Fibroblast of skin of left biceps (primary cell): ENCODE measurements at regions not wholly inside any gene's neighbourhood (a gene's known extent, or its start where the extent isn't known, plus 50 kb on each side); places are given as distances from the start of the nearest gene placed in this dataset.
A peak's percentile ranks its signal among the peaks of the same experiment; 100 is the strongest.

Source experiments
- DNase-seq, 2 experiments: peaks; one replicate each; pipeline ENCODE4 v3.0.0-alpha.2; 2013; ENCODE audit warnings: low read depth in 2 of 2

DNA sequence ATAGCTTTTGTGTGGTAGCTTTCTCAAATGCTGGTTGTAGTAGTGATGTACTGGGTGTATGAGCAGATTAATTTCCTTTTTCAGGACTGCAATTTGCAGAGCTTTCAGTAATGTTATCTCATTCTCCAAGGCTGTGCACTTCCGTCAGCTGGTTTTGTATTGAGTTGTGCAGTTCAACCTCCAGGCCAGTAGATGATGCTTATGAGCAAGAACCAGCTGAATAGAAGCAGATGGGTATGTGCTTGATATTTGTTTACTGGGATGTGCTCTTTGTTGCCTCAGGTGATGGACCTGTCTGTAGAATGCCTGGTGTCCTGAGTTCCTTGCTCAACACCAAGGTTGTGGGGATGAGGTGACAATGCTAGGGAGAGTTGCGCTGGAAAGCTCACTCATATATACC lies 462.8 kb downstream of the PCDH18 start:
- no peak for DNase-seq

GRCh38 chr4:137067735-137068134 lies 464.6 kb downstream of the PCDH18 start:
- no peak for DNase-seq

- DNase-seq, result no peak
Measured at GRCh38 chr4:137065311-137065710, 467.0 kb downstream of the PCDH18 start.

DNA sequence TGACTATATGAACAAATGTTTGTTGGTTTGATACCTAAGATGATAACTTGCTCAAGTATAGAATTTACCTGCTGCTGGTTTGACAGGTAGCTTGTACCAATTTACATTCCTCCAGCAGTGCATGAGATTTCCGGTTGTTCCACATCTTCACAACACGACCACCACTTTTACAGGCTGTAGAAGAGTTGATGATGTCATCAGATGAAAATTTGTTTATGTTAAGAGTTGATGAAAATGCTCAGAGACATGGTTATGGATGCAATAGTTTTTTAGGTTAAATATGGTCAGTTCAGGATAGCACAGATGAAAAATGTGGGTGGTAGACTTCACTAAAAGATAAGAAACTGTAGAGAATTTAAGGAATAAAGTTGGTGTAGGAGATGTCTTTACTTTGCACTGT lies 468.3 kb downstream of the PCDH18 start:
- DNase-seq, result no peak

- DNase-seq, result no peak
Measured at GRCh38 chr4:137043184-137043583, 489.1 kb downstream of the PCDH18 start.

GRCh38 chr4:137039370-137039769 lies 492.9 kb downstream of the PCDH18 start:
- no peak for DNase-seq

DNA sequence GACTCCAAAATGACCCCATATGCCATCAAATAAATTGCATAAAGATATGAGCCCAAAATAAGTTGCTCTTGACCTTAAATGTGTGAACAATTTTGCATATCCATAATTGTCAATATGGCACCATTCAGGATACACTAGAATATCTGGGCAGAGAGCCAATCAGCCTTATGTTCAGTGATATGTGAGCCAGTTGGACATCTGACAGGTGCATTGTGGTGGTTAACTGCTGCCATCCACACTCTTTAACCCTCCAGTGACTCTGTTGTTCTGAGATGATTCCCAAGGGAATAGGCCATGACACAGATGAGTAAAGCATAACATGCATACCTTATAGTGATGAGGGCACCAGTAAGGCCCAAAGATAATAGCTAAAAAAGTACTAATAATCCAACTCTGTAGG lies 500.1 kb downstream of the PCDH18 start:
- no peak for DNase-seq

DNA sequence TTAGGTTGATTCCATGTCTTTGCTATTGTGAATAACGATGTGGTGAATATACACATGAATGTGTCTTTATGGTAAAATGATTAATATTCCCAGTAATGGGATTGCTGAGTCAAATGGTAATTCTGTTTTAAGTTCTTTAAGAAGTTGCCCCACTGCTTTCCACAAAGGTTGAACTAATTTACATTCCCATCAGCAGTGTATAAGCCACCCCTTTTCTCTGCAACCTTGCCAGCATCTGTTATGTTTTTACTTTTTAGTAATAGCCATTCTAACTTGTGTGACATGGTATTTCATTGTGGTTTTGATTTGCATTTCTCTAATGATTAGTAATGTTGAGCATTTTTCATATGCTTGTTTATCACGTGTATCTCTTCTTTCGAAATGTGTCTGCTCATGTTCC lies 503.3 kb downstream of the PCDH18 start:
- peak; percentile 23 to 49 for DNase-seq

DNA sequence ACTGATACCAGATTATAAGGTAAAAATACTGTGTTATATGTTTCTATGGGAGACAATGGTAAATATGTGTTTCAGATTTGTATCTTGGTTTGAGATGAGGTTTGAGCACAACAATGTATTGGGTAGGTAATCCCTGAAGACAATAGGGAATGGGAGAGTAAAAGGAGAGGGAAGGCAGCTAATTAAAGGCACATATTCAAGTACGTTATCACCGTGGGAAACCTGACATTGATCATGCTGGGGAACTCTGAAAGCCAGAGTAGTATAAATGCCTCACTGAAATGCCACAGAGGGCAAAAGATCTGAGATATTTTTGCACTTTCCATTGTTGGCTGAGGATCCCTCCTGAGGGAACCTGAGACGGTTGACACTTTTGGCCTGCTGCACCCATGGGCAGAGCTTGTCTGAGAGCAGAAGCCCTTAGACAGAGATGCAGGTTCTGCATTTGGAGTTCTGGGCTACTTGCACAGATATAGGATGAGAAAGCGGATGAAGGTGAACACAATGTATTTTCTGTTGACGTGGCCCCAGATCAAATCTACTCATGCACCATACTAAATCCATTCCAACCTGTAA lies 506.7 kb downstream of the PCDH18 start:
- DNase-seq, result no peak

- no peak for DNase-seq
Measured at GRCh38 chr4:137015426-137016409, 516.6 kb downstream of the PCDH18 start.

GRCh38 chr4:137000432-137000831 lies 531.9 kb downstream of the PCDH18 start:
- no peak for DNase-seq

GRCh38 chr4:136992032-136992431 lies 540.3 kb downstream of the PCDH18 start:
- no peak for DNase-seq

- no peak for DNase-seq
Measured at GRCh38 chr4:136985683-136986082, 546.6 kb downstream of the PCDH18 start.

- DNase-seq, result no peak
Measured at GRCh38 chr4:136967069-136967468, 565.2 kb downstream of the PCDH18 start.

- no peak for DNase-seq
Measured at GRCh38 chr4:136965478-136965877, 566.8 kb downstream of the PCDH18 start.

DNA sequence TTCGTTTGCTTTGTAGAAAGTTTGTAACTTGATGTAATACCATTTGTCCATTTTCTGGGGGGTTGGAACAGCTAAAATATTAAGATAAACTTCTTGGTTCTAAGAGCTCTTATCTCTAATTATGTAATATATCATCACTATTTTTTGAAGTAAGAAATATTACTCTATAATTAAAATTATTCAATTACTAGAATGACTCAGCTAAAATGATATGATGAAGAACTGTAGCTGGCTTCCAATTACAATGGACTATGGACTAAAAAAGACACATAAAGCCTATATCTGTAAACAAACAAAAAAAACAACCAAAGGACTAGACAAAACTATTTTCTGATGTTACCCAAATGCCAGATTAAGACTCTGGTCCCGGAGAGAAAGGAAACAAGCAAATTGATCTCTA lies 569.4 kb downstream of the PCDH18 start:
- DNase-seq, result no peak

DNA sequence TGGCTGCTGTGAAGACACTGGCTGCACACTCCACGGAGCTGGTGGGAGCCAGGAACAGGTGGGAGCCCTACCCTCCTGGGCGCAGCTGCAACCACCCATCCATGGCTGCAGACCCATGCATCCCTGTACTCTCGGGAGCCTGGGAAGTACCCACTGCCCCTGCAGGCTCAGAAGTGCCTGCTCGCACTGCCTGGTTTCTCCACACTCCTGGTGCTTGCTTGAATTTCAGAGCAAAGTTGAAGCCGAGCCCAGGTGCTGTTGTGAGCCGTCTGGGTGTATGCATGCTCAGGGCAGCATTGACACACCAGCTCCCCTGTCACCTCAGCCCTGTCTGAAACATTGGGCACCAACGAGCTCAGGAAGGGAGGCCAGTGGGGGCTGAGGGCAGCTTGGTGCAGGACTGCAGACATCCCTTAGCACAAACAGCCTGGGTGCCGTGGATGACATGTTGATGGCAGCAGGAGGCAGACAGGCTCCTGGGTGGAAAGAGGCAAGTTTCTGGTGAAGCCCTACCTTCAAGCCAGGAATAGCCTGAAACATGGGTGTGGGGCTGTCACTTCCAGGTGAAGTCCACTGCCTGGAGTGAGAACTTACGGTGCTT lies 585.9 kb downstream of the PCDH18 start:
- no peak for DNase-seq

DNA sequence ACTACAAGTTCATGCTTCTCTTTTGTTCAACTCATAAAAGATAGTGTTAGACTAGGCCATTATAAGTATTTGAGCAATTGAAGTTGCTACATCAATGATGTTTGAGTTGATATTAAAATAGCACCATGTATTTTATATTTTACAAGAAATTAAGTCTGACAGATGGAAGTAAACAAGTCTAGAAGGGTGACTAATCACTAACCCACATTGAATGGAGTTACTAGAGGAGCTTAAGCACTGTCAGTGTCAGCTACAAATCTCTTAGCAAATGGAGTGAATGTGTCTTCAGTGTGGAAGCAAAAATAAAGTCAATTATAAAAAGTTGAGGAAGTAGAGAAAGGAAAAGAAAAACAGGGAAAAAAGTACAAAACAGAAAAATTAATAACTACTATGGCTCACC lies 592.5 kb downstream of the PCDH18 start:
- DNase-seq, result no peak

- DNase-seq, result peak in 1 of 2 experiments; percentile 5
Measured at GRCh38 chr4:136935871-136936270, 596.4 kb downstream of the PCDH18 start.

DNA sequence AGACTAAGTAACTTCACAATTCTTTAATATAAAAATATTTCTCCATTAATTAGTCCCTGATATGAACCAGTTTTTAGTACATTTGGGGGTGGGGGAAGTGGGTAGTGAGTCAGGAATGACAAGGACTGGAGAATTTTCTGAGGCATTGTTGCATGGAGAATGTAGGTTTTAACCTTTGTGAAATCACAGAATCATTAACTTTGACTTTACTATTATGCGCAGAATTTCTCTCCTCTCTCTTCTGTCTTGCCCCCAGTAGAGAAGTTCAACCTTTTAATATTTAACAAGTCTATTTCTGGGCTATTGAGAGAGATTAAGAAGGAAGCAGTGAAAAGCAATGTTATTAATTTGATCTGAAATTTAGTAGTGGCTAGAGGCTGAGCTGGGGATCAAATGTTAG lies 597.0 kb downstream of the PCDH18 start:
- DNase-seq, result no peak

DNA sequence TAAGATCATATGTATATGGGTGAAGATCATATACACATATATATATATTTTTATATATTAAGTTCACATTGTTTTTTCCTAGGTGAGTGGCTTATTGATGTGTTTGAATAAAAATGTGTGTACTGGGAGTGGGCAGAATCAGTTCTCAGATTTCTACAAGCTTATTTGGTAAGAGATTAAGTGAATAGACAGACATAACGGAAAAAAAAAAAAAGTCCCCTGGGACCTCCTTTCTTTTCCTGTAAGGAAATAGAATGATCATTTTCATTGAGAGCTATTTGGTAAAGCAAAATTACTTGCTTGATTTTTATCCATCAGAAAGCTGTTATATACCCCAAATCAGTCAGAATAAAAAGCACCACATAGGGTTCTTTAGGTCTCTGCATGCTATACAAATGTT lies 597.7 kb downstream of the PCDH18 start:
- no peak for DNase-seq

DNA sequence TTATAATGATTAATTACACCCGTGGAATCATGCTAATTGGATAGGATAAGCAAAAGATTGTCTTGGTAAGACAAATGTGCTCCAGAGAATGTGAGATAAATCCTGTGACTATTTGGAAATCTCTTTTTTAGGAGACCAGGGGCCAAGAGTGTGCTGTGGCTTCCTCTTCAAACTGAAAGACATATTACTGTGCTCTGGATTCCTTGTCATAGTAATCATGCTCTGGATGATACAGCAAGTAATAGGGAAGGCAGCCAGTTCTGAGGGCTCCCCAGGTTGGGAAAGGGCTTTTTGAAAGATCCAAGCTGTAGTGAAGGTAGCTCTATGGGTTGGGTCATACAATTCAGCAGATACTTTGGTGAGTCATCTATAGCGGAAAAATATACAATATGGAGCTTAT lies 600.5 kb downstream of the PCDH18 start:
- DNase-seq, result no peak

DNA sequence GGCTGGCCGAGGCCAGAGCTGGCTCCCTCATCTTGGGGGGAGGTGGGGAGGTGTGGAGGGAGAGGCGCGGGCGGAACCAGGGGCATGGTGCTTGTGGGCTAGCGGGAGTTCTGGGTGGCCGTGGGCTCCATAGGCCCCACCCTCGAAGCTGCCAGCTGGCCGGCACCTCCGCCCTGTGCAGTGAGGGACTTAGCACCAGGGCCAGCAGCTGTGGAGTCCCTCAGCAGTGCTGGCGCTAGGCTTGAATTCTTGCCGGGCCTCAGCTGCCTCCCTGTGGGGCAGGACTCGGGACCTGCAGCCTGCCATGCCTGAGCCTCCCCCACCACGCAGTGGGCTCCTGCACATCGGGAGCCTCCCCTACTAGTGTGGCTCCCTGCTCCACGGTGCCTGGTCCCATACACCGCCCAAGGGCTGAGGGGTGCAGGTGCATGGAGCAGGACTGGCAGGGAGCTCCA lies 603.3 kb downstream of the PCDH18 start:
- DNase-seq, result no peak
